ENCODE measurements at regions not wholly inside any gene's neighbourhood (a gene's known extent, or its start where the extent isn't known, plus 50 kb on each side); places are given as distances from the start of the nearest gene placed in this dataset.
"Not testable (repeated sequence)": the region's sequence is repeated elsewhere in the genome, so short reads cannot be mapped to it uniquely, and the experiment has no call there.

DNA sequence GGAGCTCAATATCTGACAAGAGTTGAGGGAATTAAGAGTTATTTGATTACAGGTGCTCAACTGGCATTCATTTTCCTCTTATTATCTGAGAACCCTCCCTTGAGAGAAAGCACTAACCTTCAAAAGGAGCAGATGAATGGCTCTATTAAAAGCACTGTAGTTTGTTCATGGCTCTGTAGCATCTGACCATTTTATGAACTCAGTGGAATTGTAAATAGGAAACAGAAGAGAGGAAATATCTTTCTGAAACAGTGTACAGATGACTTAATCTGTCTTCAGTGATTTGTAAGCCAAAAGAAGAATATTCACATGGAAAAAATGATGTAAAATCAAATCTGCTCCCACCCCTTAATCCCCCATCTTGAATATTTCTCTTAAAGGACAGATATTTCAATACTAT is 810.4 kb upstream of the GRAMD2B start:
- no peak for DNase-seq (ENCODE audit: low read depth in 1 of 2, low spot score in 1 of 2)

DNA sequence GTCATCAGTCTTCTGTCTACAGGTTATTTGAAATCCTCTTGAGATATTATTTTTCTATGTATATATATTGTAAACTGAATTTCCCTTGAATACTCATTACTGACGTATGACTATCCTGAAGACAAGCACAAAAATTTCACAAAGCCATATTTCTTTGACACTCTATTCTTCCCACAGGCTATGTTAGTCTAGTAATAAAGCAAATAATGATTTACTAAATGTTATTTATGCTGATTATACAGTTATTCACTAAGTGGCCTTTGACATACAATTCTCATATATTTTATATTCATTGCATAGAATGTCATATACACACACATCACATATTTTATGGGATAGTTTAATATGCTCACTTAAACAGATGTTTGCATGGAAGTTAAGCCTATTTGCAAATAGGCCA is 793.0 kb upstream of the GRAMD2B start:
- no peak for DNase-seq (ENCODE audit: low read depth in 1 of 2, low spot score in 1 of 2)

DNA sequence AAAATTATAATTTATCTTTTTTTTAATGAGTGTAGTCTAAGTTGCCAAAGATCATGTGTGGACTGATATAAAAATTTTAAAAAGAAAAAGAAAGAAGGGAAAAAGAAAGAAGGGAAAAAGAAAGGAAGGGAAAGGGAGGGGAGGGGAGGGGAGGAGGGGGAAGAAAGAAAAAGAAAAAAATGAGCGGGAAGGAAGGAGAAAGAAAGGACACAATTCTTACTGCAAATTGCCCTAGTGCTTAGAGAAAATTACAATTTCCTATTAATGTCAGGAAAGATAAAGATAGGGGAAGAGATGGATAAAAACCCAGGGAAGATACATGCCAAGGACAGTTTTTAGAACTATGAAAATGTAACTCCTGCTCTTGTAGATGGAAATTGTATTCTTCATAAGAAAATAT is 789.7 kb upstream of the GRAMD2B start:
- DNase-seq (ENCODE audit: low read depth in 1 of 2, low spot score in 1 of 2) = no peak

DNA sequence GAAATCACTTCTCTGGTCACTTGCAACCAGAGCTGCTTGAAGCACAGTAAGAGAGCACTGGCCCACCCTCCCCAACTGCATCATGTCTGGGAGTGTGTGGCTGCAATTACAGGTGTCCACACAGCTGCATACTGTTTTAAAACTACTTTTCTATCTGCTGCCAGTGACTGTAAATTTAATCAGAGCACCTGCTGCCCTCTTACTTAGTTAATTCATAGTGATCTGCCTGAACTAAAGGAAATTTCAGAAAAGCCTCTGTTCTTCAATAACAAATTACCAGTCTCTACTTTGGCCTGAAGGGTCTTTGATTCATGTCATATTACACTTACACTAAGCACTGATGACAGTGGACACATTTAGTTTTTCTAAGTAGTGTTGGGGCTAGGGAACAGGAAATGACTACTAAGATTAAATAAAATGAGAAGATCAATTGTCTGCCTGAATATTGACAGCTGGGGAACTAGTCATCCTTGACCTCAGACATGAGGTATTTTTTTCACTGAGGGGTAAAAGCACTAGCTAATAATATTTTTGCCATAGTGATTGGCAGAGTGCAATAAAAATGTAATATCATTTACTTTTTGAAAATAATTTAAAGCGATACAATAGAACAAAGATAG is 788.9 kb upstream of the GRAMD2B start:
- no peak for DNase-seq (ENCODE audit: low read depth in 1 of 2, low spot score in 1 of 2)

DNA sequence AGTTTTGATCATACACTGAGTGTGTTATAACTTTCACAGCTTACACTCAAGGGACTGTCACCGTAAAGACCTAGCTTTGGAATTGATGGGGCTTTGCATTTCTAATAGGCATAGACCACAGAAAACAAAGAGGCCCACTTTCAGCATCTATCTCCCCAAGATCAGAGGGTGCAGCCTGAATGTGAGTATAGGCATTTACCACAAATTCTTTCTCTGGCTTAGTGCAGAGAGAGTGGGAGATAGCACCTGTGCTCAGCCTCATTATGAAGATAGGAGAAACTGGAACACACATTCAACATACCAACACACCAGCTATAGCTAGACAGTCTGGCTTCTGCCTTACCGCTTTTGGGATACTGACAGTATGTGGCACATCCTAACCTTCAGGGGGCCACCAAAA is 783.4 kb upstream of the GRAMD2B start:
- DNase-seq (ENCODE audit: low read depth in 1 of 2, low spot score in 1 of 2) = no peak

DNA sequence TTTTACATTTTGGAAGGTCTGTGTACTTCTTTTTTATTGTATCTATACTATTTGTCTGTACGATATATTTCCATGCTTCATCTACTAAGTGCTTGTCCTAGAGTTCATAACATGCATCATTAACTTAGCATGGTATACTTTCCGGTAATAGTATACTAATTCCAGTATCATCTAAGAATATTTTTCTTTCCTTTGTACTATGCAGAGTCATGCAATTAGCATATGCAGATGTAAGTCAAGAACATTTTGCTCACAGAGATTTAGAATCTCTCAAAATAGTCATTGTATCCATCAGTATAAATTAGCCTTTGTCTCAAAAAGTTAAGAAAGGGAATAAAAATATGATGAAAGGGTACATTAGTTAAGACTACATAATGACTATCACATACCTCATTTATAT is 770.4 kb upstream of the GRAMD2B start:
- DNase-seq (ENCODE audit: low read depth in 1 of 2, low spot score in 1 of 2) = no peak

DNA sequence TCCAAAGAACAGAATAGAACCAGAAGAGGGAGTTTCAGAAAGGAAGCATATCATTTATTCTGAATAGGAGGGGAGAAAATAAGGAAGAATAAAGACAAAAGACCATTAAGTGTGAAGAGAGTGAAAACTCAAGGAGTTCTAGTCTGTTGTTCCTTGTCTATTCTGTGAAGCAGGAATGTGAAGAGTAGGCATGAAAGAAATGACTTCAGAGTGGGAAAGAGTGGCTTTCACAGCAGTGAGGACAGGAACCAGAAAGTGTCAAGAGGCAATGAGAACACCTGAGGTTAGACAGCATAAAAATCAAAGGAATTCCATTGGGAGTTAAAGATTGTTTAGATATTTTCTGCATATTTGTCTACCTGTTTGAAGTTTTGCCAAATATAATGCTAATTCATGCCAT is 768.8 kb upstream of the GRAMD2B start:
- DNase-seq (ENCODE audit: low read depth in 1 of 2, low spot score in 1 of 2) = no peak

DNA sequence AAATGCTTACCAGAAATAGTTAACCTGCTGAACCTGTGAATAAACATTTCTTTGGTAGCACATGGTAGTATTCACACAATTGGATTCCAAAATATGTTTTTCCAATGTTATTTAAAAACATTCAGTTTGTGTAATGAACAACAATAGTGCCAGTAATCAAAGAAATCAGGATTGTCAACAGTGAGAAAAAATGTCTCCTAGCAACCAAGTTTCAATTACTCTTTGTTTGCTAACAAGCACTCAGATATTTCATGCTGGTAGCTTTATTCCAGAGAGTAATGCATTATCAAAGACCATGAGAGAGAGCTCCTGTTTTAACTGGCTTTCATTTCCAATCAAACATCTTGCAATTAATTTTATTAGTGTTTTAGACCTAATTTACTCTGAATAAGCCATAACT is 768.1 kb upstream of the GRAMD2B start:
- no peak for DNase-seq (ENCODE audit: low read depth in 1 of 2, low spot score in 1 of 2)

DNA sequence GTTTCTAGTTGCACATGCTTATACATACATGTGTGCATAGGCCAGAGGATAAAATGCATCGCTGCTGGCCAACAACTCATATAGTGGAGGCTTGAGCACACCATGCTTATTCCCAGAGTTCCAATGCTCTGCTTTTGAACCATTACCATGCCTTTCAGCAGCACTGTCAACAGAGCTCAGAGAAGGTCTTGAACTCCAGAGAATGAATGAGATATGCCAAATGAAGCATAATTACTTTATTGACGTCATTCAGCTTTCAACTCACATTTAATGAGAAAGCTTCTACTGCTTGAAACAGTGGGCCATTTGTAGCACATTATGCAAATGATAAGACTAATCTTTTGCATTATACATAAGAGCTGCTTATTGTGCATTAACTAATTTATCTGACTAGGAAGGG is 765.3 kb upstream of the GRAMD2B start:
- DNase-seq (ENCODE audit: low read depth in 1 of 2, low spot score in 1 of 2) = no peak

DNA sequence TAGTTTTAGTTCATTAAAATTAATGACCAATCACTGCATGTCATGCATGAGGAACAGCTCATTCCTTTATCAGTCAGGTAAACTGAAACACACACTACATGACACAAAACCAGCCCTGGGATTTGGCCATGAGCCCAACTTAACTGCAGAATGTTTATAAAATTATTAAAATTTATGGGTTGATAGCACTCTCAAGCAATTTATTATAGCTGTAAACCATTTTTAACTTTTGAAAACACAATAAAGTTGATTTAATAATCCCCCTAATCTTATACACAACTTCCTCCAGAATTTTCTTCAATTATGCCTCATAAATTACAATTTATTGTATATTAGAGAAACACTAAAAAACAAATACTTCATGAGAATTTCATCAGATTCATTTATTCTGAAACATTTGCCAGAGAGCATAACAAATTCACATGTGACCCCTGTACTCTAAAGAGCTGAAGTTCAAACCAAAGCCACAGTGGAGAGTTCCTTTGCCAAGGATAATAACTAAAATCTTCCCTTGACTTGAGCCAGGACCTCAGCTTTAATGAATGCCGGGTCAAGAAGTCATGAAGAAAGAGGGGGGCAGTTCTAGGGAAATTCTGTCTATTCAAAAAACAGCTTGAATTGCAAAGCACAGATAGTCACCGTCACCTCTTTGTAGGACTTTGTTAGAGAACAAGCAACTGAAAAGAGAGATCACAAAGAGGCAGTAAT is 763.7 kb upstream of the GRAMD2B start:
- DNase-seq (ENCODE audit: low read depth in 1 of 2, low spot score in 1 of 2) = no peak

DNA sequence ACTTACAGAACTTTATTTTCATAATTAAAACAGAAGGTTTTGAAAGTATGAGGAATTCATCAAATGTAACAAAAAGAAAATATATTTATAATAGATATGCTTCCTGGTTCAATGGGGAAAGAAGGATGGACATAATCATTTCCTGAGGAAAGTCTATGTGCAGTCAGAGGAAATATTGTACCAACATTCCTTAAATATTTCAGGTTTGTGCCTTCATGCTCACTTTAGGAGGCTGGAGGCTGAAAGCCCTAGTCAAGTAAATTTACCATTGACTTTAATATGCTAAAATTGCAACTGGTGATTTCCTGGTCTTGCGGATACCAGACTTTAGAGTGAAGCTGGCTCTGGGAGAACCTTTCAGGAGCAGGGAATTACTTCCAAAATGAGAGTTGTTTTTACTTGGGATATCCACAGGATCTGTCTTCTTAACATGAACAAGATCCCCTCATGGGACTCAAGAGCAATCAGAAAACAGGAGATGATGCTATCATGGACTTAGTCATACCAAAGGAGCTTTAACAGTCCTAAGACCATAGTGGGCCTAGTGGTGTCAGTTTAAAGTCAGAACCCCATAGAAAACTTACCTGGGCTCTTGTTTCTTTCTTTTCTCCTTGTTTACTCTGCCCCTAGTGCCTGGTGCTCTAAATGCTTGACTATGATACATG is 762.8 kb upstream of the GRAMD2B start:
- DNase-seq (ENCODE audit: low read depth in 1 of 2, low spot score in 1 of 2) = no peak

DNA sequence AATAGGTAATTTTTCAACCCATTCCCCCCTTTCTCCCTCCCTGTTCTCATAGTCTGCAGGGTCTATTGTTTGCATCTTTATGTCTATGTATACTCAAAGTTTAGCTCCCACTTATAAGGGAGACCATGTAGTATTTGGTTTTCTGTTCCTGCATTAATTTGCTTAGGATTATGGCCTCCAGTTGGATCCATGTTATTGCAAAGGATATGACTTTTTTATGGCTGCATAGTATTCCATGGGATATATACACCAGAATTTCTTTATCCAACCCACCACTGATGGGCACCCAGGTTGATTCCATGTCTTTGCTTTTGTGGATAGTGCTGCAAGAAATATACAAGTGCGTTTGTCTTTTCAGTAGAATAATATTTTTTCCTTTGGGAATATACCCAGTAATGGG is 761.6 kb upstream of the GRAMD2B start:
- no peak for DNase-seq (ENCODE audit: low read depth in 1 of 2, low spot score in 1 of 2)

DNA sequence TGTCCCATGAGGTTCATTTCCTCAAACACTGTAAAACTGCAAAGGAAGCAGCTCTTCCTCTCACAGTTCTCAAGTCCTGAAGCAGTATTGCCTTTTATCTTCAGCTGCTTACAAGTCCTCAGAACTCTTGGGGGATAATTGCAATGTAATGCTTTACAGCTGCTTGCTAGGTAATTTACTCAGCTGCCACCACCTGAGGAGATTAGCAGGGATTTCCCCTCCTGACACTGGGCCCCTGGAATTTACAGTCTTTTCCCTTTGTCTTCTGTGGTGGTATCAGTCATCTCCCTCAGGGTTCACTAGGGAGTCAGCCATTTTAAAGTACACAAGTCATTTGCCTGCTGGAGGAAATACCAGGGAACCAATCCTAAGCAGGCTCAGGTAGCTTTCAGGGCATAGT is 754.3 kb upstream of the GRAMD2B start:
- DNase-seq (ENCODE audit: low read depth in 1 of 2, low spot score in 1 of 2) = no peak

DNA sequence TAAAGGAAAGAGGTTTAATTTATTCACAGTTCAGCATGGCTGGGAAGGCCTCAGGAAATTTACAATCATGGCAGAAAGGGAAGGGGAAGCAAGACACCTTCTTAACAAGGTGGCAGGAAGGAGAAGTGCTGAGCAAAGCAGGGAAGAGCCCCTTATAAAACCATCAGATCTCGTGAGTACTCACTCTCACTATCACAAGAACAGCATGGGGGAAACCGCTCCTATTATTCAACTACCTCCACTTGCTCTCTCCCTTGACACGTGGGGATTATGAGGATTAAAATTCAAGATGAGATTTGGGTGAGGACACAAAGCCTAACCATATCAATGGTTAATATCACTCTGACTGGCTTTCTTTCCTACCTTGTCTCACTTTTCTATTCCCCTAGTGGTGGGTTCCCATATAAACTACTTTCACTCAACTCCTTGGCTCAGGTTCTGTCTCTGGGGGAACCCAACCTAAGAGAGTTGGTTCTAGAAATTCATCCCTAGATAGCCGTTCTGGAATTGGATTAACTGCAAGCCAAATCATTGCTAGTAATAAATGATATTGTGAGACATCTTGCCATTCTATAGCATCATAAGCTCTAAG is 749.8 kb upstream of the GRAMD2B start:
- DNase-seq (ENCODE audit: low read depth in 1 of 2, low spot score in 1 of 2) = no peak

DNA sequence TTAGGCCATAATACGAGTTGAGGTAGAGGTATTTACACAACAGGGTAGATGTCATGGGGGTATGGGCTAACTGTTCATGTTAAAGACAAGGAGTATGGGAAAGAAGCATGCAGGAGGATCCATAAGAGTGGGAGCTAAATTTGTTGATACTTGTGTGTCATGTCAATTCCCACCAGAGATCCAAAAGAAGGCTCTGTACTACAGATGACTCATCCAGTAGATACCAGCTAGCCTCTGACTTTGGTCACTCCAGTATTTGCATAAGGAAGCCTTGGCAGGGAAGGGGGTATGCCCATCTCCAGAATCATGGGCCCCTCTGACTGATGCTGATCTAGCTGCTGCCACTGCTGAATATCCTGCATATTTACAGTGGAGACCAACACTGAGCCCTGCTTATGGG is 743.7 kb upstream of the GRAMD2B start:
- no peak for DNase-seq (ENCODE audit: low read depth in 1 of 2, low spot score in 1 of 2)

DNA sequence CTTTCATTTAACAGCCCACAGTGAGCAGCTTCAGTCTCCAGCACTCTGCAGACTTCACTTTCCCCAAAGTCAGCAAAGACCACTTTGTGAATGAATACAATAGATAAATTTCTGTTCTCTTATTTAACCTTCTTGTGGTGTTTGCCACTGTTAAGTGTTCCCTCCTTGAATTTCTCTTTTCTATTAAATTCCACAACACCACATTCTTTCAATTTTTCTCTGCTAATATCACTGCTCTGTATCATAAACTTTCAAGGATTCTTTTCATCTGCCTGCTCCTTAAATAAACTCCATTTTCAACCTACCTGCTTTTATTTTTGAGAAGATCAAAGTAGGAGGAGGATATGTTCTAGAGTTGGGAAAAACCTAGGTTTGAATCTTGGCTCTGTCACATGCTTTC is 739.5 kb upstream of the GRAMD2B start:
- DNase-seq (ENCODE audit: low read depth in 1 of 2, low spot score in 1 of 2) = no peak

DNA sequence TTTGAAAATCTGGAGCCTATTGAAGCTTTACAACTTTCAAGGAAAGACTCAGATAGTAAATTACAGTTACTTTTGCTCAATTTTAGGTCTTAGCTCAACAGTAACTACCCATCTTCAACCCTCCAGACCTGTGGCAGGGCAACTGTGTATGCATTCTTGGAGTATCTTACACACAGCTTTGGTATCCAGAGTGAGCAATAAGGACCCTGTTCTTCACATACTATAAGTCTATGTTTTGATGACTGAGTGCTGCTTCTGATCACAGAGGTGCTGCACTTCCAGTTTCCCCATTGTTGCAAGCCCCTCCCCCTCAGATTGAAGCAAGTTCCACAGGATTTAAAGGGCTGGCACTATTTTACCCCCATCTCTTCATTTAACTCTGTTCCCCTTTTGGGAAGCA is 737.4 kb upstream of the GRAMD2B start:
- DNase-seq (ENCODE audit: low read depth in 1 of 2, low spot score in 1 of 2) = no peak

DNA sequence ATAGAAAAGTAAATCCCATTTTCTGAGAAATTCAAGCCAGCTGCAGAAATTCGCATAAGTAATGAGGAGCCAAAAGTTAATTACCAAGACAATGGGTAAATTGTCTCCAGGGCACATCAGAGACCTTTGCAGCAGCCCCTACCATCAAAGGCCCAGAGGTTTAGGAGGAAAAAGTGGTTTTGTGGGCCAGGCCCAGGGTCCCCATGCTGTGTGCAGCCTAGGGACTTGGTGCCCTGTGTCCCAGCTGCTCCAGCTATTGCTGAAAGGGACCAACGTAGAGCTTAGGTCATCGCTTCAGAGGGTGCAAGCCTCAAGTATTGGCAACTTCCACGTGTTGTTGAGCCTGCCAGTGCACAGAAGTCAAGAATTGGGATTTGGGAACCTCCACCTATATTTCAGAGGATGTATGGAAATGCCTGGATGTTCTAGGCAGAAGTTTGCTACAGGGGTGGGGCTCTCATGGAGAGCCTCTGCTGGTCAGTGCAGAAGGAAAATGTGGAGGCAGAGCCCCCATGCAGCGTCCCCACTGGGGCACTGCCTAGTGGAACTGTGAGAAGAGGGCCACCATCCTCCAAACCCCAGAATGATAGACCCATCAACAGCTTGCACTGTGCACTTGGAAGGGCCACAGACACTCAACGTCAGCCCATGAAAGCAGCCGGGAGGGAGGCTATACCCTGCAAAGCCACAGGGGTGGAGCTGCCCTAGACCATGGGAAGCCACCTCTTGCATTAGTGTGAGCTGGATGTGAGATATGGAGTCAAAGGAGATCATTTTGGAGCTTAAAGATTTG is 731.3 kb upstream of the GRAMD2B start:
- not testable (repeated sequence) for DNase-seq (ENCODE audit: low read depth in 1 of 2, low spot score in 1 of 2)

DNA sequence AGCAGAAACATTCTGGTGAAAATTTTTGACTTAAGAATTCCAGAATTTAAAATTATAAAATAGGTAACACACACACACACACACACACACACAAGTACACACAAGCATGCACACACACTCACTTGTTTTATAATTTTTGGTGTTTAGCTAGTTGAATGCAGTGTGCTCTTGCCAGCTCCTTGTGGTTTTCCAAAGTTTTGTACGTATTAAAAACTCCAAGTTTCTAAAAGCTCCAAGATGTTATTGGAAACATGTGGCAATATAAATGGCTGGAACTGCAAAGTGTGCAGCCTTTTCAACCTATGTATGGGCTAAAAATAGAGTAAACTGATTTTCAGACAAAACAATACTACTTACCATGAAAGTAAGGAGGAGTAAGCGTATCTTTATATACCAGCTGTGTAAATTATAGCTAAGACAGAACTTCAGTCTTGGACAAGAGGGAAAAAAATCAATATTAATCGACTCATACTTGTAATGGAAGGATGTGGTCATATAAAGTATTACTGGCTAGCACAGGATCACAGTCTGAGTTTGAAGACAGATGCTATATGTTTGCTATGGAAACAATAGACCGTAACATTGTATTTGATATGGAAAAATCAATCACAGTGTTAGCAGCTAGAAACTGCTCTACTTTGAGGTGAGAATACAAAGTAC is 727.1 kb upstream of the GRAMD2B start:
- no peak for DNase-seq (ENCODE audit: low read depth in 1 of 2, low spot score in 1 of 2)

DNA sequence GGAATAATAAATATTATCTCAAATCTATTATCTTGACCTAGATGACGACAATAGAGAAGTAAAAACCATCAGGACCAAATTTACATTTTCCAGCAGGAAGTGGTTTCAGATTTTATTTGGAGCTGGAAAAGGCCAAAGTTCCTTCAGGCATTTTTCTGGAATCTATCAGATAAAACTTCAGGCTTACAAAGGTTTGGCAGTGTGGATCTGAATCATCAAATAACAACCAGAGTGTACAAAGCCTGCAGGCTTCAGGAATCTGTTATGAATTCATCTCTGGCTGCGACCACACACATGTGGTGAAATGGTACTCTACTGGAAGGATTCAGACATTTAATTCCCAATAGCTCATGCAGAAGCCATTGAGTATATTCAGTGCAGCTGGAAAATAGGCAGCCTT is 726.4 kb upstream of the GRAMD2B start:
- no peak for DNase-seq (ENCODE audit: low read depth in 1 of 2, low spot score in 1 of 2)

DNA sequence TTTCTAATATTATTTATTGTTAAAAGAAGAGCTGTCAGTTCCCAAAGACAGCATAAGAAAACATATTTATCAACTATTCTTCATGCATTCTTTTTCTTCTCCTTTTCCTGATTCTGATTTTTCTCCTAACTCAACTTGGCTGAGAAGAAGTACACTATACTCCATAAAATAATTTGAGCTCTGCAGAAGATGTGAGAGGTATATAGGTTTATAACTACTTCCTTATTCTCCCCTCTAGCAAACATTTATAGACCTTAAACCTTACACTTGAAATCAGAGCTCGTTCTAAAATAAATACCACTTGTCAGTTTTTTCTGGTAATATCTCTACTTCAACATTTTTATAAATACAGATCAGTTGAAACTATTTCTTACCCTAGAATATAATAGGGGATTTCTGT is 724.8 kb upstream of the GRAMD2B start:
- no peak for DNase-seq (ENCODE audit: low read depth in 1 of 2, low spot score in 1 of 2)
